ENCODE measurements at regions not wholly inside any gene's neighbourhood (a gene's known extent, or its start where the extent isn't known, plus 50 kb on each side); places are given as distances from the start of the nearest gene placed in this dataset.
"Not testable (repeated sequence)": the region's sequence is repeated elsewhere in the genome, so short reads cannot be mapped to it uniquely, and the experiment has no call there.

DNA sequence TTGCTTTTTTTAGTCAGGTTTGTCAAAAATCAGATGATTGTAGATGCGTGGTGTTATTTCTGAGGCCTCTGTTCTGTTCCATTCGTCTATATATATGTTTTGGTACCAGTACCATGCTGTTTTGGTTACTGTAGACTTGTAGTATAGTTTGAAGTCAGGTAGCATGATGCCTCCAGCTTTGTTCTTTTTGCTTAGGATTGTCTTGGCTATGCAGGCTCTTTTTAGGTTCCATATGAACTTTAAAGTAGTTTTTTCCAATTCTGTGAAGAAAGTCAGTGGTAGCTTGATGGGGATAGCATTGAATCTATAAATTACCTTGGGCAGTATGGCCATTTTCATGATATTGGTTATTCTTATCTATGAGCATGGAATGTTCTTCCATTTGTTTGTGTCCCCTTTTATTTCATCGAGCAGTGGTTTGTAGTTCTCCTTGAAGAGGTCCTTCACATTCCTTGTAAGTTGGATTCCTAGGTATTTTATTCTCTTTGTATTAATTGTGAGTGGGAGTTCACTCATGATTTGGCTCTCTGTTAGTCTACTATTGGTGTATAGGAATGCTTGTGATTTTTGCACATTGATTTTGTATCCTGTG, 70.1 kb upstream of the TOP3B start:
- not testable (repeated sequence) for DNase-seq

GRCh38 chr22:22051032-22051431, 68.4 kb upstream of the TOP3B start:
- not testable (repeated sequence) for DNase-seq

DNA sequence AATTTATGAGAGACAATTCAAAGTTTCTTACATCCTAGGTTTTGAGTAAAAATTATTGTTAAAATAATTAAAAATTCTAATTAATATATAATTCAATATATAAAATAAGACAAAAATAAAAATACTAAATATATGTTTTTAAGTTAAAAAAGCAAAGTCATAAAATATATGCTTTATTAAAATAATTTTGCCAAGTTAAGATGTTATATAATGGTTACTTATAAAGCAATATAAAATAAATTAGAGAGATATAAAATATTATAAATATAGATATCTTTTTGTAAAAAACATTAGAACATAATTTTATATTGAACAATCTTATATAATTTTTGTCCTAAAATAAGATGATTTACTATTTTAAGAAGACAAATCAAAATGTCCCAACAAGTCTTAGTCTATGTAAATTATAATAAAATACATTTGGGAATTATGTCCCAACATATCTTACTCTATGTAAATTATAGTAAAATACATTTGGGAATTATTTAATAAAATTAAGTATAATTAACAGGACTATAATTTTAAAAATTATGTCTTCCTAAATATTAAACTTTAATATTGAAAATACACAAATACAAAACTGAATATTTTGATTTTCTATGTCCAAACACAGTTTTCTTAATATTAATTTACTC, 67.7 kb upstream of the TOP3B start:
- no peak for DNase-seq

DNA sequence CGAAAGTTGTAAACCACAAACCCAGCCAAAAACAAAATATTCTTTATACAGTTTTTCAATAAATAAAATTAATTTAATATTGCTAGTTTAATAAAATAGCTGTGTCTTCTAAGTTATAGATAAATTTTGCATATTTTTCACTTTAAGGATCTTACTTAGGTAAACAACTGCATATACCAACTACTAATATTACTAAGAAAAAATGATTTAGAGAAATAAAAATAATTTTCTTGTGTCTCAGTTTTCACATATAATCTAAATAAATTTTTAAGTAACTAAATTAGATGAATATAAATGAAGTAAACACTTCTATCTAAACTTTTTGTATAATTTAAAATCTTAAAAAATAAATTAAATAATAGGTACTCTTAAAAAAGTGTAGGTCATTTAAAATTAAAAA, 67.1 kb upstream of the TOP3B start:
- DNase-seq, result no peak

DNA sequence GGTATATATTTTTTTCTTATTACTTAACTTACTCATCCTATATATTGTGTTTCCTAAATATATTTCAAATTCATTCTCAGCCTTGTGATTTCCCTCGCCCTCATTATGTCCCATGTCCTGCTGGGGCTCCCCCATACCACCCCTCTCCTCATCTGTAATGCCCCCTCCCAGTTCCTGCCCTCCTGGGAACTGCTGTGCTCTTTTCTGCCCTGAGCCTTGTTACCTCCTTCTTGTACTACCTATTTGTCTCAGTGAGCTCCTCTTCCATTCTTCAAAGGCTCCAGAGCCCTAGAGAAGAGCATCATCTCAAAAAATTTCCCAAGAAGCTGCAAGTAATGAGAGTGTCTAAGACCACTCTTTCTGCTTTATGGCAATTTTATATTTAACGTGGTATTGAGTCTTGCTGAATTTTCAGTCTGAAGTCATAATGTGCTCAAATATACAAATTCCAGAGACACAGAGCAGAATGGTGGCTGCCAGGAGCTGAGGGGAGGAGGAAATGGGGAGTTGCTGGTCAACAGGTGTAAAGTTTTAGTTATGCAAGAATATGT, 66.5 kb upstream of the TOP3B start:
- DNase-seq, result no peak

DNA sequence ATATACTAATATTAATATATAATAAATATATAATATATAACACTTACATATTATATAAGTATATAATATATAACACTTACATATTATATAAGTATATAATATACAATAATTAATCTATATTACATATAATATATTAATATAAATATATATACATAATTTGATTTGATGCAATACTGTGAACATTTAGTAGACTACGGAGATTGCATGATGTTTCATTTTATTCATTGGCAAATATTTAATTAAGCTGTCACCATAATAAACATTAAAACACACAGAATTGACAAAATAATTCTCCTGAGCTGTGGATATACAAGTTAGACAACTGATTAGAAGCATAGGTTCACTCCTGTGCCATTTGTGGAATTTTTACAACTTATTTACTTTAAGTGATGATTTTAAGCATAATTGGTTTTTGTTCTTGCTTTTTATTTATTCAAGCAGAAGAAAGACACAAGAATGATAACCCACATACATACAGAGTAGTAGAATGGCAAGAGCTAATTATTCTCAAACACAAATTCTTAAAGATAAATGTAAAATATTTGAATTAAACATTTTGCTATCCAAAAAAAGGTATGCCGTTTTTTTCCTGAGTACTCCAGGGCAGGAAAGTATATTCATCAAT, 65.8 kb upstream of the TOP3B start:
- DNase-seq, result no peak

DNA sequence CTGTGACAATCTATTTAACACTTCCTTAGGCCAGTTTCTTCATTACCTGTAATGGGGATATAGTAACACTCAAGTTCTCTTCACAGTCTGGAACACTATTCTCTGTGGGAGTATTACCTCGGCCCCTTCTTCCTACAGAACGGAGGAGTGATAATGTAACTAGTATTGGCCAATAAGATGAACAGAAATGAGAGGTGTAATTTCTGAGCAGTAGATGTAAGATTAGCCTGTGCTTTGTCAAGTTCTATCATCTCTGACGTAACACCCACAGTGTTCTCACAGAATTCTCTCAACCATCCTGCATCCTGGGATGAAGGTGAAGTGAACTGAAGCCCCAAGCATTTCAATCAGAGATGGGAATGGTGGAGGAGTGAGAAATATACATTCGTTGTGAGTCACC, 65.2 kb upstream of the TOP3B start:
- DNase-seq, result no peak

- DNase-seq, result no peak
Observed at GRCh38 chr22:22047266-22047665, 64.7 kb upstream of the TOP3B start.

- DNase-seq, result no peak
Observed at GRCh38 chr22:22046370-22046769, 63.8 kb upstream of the TOP3B start.

GRCh38 chr22:22045571-22046335, 63.2 kb upstream of the TOP3B start:
- DNase-seq, result no peak

- no peak for DNase-seq
Observed at GRCh38 chr22:22044153-22044552, 61.6 kb upstream of the TOP3B start.

GRCh38 chr22:22043296-22044078, 60.9 kb upstream of the TOP3B start:
- no peak for DNase-seq

- no peak for DNase-seq
Observed at GRCh38 chr22:22042599-22043295, 60.2 kb upstream of the TOP3B start.

DNA sequence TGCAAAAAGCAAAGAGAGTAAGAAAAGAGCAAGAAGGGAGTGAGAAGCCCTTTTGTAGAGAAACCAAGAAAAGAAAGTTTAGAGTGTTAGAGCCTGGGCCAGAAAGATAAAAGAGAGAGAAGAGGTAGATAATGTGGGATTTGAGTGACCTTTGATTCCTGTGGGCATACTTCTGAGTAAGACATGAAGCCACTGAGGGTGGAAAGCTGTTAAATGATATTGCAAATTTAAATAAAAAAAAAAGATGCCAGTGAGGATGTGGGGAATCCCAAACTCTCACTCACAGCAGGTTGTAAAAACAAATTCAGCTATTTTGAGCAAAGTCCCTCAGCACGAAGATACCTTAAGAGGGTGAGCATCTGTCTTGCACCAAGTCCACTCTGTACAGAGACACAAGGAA, 59.4 kb upstream of the TOP3B start:
- DNase-seq, result no peak

DNA sequence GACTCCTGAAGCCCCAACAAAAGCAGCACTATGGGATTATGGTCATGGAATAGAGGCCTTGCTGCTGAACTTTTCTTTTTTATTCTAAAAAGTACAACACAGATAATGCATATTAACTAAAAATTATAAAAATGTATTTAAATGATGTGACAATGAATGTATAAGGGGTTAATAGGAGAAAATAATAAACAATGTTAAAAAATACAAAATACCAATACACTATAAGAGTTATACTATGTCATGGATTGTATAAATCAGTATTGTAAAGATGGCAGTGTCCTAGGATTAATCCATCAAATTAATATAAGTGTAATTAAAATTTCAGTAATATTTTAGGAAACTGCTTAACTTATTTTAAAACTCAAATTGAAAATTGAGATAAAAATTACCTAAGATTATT, 58.3 kb upstream of the TOP3B start:
- no peak for DNase-seq

GRCh38 chr22:22040472-22040871, 57.9 kb upstream of the TOP3B start:
- DNase-seq, result no peak

- DNase-seq, result no peak
Observed at GRCh38 chr22:22039286-22040074, 56.9 kb upstream of the TOP3B start.

DNA sequence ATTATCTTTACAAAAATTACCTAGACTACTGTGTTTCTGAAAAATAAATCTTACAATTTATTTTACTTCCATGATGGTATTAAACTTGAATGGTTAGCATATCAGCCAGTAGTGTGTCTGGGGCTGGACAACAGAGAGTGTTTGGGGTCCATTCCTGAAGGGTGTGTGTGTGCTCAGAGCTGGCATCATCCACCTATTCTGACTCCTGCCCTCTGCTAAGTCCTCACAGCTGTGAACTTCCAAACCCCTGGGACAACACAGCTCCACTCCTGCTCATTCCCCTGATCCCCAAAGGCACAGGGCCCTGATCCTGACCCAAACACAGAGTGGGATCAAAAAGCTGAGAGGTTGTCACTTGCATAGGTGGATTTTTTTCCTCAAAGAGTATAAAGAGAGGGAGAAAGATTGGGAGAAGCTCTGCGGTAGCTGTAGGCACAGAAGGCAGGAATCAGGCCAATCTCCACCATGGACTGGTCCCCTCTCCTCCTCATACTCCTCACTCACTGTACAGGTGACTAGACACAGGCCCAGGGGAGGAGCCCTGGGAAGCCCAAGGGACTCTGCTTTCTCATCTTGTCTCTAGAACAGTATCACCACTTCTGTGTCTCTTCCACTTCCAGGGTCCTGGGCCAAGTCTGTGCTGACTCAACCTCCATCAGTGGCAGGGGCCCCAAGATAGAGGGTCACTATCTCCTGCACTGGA, 55.7 kb upstream of the TOP3B start:
- DNase-seq, result no peak

DNA sequence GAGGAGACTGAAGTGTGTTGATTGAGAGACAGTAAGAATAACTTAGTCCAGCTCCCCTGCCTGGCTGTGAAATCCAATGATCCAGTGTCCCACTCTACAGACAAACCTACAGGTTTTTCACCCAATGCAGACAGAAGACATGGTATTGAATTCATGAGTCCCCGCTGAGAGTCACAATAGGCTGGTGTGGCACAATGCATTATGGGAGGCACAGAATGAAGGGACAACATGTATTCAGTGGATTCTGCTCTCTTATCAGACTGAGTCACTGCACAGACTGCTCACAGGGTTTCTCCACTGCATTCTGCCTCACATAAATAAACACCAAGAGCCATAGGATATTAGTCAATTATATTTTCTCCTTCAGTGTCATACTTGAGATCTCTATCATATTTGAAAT, 55.2 kb upstream of the TOP3B start:
- DNase-seq, result no peak

DNA sequence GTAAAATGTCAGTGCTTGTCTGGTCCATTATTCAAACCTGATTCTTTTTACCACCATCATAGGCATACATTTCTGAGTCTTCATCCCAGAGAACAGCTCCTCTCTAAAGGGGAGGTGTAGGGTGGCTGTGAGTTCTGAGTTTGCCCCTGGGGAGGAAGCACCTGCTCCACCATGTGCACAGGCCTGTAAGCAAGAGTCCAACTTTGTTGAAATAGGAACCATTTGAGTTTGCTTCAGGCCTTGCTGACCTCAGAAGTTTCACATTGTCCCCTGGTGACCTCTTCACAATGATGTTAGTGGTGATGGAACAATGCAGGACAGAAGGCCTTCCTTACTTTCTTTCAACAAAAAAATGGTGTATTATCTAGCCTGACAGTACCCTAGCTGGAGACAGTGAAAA, 54.6 kb upstream of the TOP3B start:
- no peak for DNase-seq

DNA sequence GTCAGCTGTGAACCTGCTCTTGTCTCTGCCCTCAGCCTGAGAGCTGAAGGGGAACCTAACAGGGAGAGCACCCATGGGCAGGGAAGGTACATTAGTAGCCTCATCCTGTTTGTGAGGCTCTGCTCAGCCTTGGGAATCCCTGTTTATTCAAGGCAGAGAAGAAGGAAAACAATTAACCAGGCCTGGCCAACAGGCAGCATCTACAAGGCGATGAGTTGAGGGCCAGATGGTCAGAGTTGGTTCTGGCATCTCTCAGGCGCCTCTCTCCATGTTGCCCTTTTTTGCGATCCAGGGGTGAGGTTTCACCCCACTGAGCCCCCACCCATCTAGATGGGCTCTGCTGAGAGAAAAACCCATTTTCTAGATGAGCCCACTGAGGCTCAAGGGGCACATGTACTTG, 54.0 kb upstream of the TOP3B start:
- no peak for DNase-seq

All from GDM1 (cell line).